ENCODE measurements at regions not wholly inside any gene's neighbourhood (a gene's known extent, or its start where the extent isn't known, plus 50 kb on each side); places are given as distances from the start of the nearest gene placed in this dataset.
"Not testable (repeated sequence)": the region's sequence is repeated elsewhere in the genome, so short reads cannot be mapped to it uniquely, and the experiment has no call there.

DNA sequence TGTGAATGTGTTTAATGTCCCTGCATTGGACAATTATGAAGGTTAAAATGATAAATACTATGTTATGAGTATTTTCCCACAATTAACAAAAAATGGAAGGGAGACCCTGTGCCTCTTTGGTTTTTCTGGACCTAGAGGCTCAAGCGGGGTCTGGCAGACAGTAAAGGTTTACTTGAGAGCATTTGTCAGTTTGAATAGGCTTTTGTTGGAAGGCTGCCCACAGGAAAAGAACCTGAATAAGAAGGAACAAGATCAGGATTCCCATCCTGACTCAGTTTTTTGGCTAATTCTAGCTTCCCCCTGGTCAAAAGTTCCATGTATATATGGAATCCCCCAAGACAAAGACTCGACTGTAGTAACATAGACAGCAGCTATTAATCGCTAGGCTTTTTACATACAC, 150.9 kb upstream of the JUN start:
- DNase-seq (ENCODE audit: low spot score), result no peak

DNA sequence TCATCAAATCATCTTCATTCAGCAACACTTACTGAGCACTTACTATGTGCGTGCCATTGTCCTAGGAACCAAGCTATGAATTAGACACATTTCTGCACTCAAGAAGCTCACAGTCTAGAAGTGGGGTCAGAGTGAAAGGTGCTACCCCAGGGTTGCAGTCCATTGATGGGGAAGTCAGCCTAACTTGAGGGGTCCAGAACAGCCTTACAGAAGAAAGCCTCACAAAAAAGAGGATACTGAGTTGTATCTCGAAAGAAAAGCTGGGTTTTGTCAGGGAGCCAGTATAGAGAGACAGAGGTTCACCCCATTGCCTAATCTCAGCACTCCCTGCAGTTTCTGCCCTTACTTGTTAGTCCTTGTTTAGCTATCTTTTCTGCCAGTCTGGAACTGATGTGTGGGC, 153.1 kb upstream of the JUN start:
- no peak for DNase-seq (ENCODE audit: low spot score)

DNA sequence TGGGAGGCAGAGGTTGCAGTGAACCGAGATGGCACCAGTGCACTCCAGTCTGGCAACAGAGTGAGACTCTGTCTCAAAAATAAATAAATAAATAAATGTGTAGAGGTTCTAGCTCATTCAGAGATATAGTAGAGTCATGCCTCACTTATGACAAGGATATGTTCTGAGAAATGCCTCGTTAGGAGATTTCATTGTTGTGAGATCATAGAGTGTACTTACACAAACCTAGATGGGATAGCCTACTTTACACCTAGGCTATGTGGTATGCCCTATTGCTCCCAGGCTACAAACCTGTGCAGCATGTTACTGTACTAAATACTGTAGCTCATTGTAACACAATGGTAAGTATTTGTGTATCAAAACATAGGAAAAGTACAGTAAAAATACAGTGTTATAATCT, 155.3 kb upstream of the JUN start:
- DNase-seq (ENCODE audit: low spot score), result no peak

DNA sequence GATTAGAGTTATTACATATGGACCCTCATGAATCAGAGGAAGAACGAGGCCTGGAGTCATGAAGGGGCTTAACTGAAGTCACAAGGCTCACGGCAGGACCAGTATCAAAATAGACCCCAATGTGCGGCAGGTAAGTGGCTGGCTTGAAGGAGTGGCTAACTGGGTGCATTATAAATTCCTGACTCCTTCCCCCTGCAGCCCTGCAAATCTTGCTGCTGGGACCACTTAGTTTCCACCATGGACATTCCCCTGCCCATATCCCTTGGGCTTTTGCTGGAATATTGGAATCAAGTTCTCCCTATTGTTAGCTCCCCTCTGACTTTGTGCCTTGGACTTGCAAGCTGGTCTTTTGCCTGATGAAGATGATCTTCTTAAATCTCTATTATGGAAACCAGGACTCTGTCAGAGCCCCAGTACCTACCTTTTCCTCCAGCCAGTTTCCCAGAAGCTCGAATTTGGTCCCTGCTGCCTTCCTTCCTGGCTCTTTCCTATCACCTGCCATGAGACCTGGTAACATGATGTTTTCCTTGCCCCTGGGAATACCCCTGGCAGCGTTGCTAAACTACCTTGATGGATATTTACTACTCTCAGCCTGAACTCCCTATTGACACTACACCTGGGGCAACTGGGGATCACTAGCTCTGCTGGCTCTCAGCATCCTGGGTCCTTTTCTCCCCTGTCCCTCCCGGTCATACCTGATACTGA, 156.0 kb upstream of the JUN start:
- DNase-seq (ENCODE audit: low spot score), result no peak

DNA sequence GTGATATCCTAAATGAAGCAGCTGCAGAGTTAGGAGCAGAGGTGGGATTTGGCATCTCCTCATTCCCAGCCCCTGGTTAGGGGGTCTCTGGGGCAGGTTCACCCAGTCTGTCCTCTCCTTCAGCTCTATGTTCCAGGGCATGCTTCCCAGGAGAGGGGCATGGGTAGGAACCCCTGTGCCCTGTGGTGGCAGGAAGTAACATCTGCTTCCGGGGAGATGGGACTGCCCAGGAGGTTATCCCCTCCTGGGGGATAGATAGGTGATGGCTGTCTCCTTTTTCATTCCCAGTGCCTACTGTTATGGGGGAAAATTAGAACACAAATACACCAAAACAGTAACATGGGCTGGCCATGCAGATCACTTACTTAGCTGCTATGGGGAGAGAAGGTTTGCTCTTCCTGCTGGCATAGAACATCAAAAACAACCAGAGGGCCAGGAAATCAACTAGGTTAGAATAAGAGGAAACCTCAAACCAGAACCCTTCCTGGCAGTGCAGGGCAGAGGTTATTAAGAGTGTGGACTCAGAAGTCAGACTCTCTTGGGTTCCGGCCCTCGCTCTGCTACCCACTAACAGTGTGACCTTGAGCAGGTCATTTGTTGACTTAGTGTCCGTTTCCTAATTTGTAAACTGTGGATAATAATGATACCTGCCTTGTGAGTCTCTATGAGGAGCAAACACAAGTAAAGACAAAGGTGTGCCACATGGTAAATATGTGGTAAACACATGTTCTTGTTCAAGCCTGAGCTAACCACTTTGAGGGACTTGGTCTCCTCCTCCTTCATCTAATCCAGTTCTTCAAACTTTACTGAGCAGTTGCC, 157.8 kb upstream of the JUN start:
- no peak for DNase-seq (ENCODE audit: low spot score)

DNA sequence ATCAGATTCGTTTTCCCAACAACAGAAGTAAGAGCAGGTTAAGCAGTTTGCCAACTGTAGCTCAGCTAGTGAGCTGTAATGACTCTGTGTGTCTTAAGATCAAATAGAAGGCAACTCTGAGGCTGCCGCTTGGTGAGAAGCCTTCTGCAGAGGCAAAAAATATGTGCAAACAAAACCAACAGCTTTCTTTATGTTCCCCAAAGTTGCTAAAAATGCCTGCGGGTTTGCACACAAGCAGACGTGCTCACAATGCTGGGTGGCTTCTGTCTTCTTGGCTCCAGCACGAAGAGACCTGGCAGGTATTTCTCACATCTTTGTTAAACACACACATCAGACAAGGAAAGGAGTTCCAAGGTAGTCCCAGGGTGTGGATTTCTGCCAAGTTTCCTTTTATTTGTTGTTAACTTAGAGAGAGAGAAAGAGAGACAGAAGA, 158.9 kb upstream of the JUN start:
- no peak for DNase-seq (ENCODE audit: low spot score)

DNA sequence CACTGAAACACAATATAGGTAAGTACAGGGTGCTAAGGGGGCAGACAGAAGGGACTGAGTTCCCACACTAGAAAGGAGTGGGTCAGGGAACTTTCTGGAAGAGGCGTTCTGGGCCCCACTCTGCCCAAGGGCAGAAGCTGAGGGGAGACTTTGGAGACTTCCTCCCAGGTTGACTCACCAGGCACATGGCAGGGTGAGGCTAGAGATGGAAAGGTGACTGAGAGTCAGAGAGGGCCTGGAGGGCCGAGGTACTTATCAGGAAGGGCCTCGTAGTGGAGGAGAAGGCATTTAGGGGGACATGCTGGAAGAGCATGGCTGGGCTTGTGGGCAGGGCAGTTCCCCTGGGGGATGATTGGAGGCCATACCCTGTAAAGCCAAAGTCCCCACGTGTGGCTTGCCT, 159.9 kb upstream of the JUN start:
- no peak for DNase-seq (ENCODE audit: low spot score)

DNA sequence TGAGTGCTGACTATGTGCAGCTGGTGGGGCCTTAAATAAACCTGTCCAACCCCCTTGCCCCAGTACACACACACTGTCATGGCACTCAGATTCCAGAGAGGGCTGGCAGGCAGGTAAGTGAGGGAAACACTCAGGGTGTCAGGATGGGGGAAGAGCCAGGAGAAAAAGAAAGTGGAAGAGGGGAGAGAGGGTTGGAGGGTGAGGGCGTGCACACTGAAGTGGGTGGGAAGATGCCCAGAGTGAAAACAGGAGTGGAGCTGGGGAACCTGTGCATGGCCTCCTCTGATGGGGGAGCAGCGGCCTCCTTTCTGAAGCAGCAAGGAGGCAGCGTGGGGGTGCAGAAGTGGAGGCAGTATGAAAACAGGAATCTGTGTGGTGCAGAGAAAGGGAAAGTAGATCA, 160.6 kb upstream of the JUN start:
- DNase-seq (ENCODE audit: low spot score), result no peak

DNA sequence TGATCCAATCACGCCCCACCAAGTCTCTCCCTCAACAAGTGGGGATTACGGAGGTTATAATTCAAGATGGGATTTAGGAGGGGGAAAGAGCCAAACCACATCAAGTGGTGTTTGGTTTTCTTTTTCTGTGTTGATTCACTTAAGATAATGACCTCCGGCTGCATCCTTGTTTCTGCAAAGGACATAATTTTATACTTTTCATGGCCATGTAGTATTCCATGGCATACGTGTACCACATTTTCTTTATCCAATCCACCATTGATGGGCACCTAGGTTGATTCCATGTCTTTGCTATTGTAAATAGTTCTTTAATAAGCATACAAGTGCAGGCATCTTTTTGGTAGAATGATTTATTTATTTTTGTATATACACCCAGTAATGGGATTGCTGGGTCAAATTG, 162.5 kb upstream of the JUN start:
- no peak for DNase-seq (ENCODE audit: low spot score)

DNA sequence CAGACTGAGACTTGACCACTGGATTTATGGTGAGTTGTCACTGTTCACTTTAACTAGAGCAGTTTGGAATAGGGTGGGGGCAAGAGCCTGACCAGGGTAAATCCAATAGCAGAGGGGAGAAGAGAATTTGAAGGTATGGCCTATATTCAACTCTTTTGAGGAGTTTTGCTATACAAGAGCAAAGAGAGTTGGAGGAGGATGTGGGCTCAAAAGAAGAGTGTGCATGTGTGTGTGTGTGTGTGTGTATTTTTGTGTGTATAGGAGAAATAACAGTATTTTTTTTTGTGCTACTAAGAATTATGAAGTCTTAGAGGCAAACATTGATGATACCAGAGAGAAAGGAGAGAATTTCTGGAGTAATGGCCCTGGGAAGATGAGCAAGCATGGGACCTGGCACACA, 164.8 kb upstream of the JUN start:
- no peak for DNase-seq (ENCODE audit: low spot score)

DNA sequence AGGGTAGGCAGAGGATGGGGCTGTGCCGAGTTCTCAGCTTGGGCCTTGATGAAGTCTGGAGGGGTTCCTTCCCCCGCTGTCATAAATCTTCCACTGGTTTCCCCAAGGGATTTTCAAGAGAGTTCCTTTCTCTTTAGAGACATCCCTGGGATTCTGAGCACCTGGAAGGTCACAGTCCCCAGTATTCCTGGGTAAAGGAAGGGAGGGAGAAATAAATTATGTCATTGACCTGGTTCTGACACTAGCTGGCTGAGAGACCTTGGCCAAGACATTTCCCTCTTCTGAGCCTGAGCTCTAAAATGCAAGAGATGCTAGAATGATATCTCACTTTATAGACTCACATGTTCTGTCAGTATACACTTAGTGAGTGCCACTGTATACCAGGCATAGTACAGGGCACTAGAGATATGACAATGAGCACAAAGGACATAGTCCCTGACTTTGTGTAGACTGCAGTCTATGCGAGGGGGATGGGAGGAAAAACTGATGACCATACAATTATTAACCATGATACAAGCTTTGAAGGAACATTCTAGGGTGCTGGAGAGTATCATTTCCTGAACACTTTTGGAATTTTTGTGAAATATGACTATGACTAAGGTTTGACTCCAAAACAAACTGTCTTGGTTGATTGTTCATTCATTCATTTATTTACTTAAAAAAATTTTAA, 165.8 kb upstream of the JUN start:
- no peak for DNase-seq (ENCODE audit: low spot score)

DNA sequence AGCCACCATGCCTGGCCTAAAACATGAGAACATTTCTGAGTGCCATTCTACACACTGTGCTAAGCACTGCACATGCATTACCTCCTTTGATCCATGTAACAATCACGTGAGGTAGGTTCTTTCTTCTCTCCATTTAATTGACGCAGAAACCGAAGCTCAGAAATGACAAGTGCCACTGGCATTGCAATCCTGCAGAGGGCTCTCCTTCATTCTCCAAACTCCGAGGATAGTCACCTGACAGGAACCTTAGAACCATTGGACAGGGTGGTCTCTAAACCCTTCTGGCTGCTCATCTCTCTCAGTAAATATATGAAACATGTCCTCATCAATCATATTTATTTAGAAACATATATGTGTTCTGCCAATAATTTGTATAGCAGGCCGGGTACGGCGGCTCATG, 167.1 kb upstream of the JUN start:
- no peak for DNase-seq (ENCODE audit: low spot score)

DNA sequence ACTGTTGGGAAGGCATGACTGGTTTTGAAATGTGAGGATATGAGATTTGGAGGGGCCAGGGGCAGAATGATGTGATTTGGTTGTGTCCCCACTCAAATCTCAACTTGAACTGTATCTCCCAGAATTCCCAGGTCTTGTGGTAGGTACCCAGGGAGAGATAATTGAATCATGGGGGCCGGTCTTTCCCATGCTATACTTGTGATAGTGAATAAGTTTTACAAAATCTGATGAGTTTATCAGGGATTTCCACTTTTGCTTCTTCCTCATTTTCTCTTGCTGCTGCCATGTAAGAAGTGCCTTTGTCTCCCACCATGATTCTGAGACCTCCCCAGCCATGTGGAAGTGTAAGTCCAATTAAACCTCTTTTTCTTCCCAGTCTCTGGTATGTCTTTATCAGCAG, 170.1 kb upstream of the JUN start:
- not testable (repeated sequence) for DNase-seq (ENCODE audit: low spot score)

DNA sequence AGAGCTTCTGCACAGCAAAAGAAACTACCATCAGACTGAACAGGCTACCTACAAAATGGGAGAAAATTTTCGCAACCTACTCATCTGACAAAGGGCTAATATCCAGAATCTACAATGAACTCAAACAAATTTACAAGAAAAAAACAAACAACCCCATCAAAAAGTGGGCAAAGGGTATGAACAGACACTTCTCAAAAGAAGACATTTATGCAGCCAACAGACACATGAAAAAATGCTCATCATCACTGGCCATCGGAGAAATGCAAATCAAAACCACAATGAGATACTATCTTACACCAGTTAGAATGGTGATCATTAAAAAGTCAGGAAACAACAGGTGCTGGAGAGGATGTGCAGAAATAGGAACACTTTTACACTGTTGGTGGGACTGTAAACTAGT, 179.4 kb upstream of the JUN start:
- DNase-seq (ENCODE audit: low spot score), result not testable (repeated sequence)

DNA sequence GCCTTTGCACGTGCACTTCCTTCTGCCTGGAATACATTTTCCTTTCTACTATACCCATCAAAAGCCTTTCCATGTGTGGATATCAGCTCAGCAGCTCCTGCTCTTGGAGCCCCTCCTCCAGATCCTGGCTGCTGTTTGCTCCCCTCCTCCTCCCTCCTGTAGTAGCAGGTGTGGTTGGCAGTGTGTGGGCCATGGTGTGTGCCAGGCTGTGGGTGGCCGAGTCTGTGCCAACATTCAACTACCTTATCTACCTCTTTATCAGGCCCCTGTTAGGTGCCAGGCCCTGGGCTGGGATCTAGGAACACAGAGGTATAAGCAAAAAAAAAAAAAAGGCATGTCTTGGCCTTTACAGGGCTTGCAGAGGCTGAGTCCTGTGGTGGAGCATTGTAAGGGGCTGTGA, 180.6 kb upstream of the JUN start:
- DNase-seq (ENCODE audit: low spot score), result no peak

DNA sequence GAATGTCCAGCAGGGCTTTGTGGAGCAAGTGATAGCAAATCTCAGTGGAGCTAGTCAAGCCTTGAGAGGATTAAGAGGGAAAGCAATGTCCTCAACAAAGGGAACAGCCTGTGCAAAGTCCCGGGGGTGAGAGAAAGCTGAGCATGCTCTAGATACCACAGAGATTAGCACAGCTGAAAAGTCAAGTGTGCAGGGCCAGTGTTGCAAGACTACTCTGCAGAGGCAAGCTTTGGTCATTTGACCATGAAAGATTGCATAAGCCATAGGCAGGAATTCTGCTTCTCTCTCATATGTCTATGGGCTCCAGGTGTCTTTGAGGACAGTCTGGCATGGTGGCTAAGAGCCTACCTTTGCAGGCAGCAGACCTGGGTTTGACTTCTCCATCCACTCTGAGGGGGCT, 181.0 kb upstream of the JUN start:
- DNase-seq (ENCODE audit: low spot score), result no peak

DNA sequence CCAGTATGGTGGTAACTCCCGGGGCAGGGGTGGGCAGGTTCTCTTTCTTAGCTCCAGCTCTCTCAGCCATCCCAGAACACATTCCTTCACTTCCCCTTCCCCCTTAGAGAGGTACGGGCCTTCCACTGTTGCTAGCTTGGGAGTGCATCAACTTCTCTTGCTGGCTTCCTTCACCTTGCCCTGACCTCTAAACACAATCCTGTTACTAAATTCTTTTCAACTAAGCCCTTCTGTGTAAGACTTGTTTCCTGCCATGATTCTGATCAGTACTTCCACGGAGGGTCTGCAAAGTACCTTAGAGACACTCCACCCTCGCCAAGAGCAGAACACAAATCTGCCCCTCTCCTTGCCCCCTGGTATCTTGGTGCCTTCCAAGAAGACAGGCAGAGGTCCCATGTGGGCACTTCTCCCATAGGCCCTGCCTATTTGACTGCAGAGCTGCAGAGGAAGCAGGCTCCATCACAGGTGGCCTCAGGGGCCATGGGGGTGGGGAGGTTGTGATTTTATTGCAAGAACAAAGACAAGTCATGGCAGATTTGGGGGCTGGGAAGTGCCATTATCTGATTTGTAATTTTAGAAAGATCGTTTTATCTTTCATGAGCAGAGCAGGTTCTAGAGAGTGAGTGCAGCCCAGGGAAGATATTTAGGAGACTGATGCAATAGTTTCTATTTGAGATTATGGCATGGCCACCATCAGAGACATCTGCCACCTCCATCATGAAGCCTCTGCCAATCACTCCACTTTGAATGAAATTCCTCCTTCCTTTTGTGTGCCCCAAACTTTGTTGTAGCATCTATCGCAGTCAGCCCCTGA, 182.5 kb upstream of the JUN start:
- no peak for DNase-seq (ENCODE audit: low spot score)

DNA sequence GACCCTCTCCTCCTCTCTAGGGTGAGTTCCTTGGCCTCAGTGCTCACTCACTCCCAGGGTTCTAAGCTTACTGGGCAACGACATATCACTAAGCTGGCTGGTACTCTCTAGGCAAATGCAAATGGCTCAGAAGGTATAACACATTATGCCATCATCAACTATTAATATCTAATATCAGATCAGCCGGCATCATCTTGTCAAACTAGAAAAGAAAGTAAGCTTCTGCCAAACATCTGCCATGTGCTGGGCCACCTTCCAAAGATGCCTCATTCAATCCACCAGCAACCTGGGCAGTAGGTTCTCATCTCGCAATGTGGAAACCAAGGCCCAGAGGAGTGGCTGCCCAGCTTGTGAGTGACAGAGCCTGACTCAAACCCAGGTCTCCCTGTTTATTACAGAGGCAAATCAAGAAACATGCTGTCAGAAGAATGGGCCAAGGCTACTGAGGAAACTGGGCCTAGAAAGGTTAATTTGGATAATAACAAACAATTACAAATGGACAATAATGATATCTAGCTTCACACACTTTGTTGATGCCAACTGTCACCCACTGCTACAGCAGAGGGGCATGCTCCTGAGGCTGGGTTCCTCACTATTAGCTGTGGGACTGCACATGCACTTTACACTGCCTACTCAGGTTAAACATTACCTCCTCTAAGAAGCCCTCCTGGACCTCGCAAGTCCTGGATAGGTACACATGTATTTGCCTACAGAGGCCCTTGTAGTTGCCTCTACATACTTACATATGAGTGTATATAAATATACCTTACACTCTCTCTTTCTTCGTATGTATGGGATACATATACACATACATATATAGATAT, 183.3 kb upstream of the JUN start:
- no peak for DNase-seq (ENCODE audit: low spot score)

DNA sequence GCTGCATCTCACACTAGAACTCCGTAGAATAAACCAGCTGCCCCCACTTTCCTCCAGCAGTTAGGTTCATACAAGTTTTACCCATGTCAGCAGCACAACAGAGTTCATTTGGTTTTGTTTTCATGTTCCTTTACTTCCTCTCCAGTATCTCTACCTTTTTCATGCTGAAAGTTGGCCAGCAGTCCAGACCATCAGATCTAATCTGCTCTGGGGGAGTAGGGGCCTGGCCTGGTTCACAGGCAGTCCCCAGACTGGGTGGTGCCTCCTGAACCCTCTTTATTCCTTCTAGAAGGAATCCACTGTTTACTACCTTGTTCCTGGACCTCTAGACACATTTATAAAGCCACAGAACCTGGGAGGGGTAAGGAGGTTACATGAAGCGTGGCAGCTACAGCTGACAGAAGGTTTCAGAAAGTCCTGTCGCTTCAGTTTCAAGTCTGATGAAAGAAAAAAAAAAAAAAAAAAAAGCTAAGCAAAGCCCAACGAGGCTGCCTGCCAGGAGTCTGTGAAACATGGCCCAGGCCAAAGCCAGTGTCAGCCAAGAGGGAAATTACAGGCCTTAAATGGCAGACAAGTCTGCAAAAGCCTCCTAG, 184.6 kb upstream of the JUN start:
- DNase-seq (ENCODE audit: low spot score), result no peak

DNA sequence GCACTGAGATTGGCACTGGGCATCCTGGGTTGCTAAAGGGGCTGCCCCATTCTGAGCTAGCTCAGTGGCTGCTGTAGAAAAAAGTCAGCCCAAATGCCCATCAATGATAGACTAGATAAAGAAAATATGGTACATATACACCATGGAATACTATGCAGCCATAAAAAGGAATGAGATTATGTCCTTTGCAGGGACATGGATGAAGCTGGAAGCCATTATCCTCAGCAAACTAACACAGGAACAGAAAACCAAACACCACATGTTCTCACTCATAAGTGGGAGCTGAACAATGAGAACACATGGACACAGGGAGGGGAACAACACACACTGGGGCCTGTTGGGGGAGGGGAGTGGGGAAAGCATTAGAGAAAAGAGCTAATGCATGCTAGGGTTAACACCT, 185.3 kb upstream of the JUN start:
- not testable (repeated sequence) for DNase-seq (ENCODE audit: low spot score)

DNA sequence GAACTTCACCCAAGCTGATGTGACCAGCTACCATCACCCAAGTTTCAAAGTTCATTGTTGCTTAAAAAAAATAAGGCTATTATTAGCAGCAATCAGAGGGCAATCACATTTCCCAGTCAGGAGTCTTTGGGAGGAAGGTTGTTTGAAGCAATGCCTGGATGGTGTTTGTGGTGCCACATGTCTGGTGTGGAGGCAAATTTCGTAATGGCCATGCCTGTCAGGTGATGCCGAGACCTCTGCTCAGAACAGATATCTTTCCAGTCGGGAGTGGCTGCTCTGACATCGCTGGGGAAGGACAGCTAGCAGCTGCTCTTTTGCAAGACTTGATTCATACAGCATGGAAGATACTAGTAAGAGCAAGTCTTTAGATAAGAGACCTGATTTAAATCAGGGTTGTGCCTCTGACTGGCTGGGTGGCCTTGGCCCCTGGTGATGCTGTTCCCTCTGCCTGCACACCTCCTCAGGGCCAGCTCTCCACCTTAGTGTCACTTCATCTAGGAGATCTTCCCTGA, 187.8 kb upstream of the JUN start:
- DNase-seq (ENCODE audit: low spot score), result no peak

Data from LoVo (cell line).